H1 (cell line): ENCODE measurements at regions not wholly inside any gene's neighbourhood (a gene's known extent, or its start where the extent isn't known, plus 50 kb on each side); places are given as distances from the start of the nearest gene placed in this dataset.

Source experiments
- CTCF ChIA-PET: fragments of 300-600 bp; sonication (Branson Sonifier 250); formaldehyde crosslinking; loops from one replicate; lab custom pipeline; 2021; ENCODE audit not compliant: partially characterized antibody; lab: Charles Lee
- POLR2A ChIA-PET: fragments of 300-600 bp; sonication (Branson Sonifier 250); formaldehyde crosslinking; loops from one replicate; lab custom pipeline; 2021; ENCODE audit warnings: inconsistent platforms; ENCODE audit not compliant: partially characterized antibody; lab: Charles Lee
- DNase-seq, 2 experiments: peaks; one replicate each; pipeline versions ENCODE4 v3.0.0 to v3.0.0-alpha.2; 2010 to 2022; ENCODE audit warnings: low spot score in 2 of 2, low read depth in 1 of 2, mixed read lengths in 1 of 2
- FAIRE-seq: peaks from 2 replicates; lab custom pipeline; 2011; peaks lifted over from hg19 to GRCh38; lab: Jason Lieb, UNC
- H2AFZ ChIP-seq: 2 replicates; pipeline ENCODE4 v1.8.1; 2012; ENCODE audit warnings: low read length, inconsistent platforms
- H2AK5ac ChIP-seq: 2 replicates; pipeline ENCODE4 v1.6.1; 2013; ENCODE audit warnings: low read depth, low read length
- H2BK120ac ChIP-seq: replicated peaks from 2 replicates; pipeline ENCODE3; 2013; ENCODE audit warnings: low read depth, low read length, inconsistent platforms
- H2BK12ac ChIP-seq: 2 replicates; pipeline ENCODE4 v1.6.1; 2013; ENCODE audit warnings: low read depth, low read length
- H2BK15ac ChIP-seq: 2 replicates; pipeline ENCODE4 v1.6.1; 2013; ENCODE audit warnings: low read length
- H2BK20ac ChIP-seq: 2 replicates; pipeline ENCODE4 v1.6.1; 2013; ENCODE audit warnings: low read length
- H2BK5ac ChIP-seq: 2 replicates; pipeline ENCODE4 v1.6.1; 2013; ENCODE audit warnings: low read depth, low read length
- H3K14ac ChIP-seq: 2 replicates; pipeline ENCODE4 v1.6.1; 2013; ENCODE audit warnings: inconsistent platforms; ENCODE audit not compliant: insufficient read length
- H3K18ac ChIP-seq: 2 replicates; pipeline ENCODE4 v1.6.1; 2013; ENCODE audit warnings: low read length; ENCODE audit errors: extremely low read depth
- H3K23ac ChIP-seq: 2 replicates; pipeline ENCODE4 v1.6.1; 2013; ENCODE audit warnings: inconsistent platforms; ENCODE audit not compliant: insufficient read length
- H3K23me2 ChIP-seq: 2 replicates; pipeline ENCODE4 v1.6.1; 2013; ENCODE audit warnings: low read depth, low read length
- H3K27ac ChIP-seq: 2 replicates; pipeline ENCODE4 v1.6.1; 2011; ENCODE audit warnings: low read depth, low read length, inconsistent platforms
- H3K27me3 ChIP-seq, 4 experiments: replicated peaks in 1 of 4; 1 replicate in 1 of 4; 2 replicates in 3 of 4; pipeline versions ENCODE4 v1.6.1 to v1.8.1; 2011 to 2013; ENCODE audit warnings: low read length in 3 of 4, mild to moderate bottlenecking in 3 of 4, inconsistent platforms in 2 of 4, mixed read lengths in 2 of 4, moderate library complexity in 1 of 4; ENCODE audit not compliant: control insufficient read depth in 3 of 4, insufficient read depth in 3 of 4; ENCODE audit errors: extremely low read depth in 1 of 4
- H3K36me3 ChIP-seq, 4 experiments: 2 replicates each; pipeline versions ENCODE4 v1.6.1 to v1.8.1; 2011 to 2013; ENCODE audit warnings: mild to moderate bottlenecking in 4 of 4, low read length in 3 of 4, moderate library complexity in 2 of 4, control low read depth in 1 of 4, inconsistent platforms in 1 of 4; ENCODE audit not compliant: insufficient read depth in 4 of 4, control insufficient read depth in 2 of 4
- H3K4ac ChIP-seq: replicated peaks from 2 replicates; pipeline ENCODE3; 2013; ENCODE audit warnings: low read length, low read depth, mixed read lengths, inconsistent platforms; ENCODE audit not compliant: insufficient read length
- H3K4me1 ChIP-seq, 4 experiments: replicated peaks in 1 of 4; 1 replicate in 1 of 4; 2 replicates in 3 of 4; pipeline versions ENCODE4 v1.6.1 to v1.8.1; 2011 to 2013; ENCODE audit warnings: low read length in 3 of 4, inconsistent platforms in 2 of 4, mixed read lengths in 1 of 4; ENCODE audit not compliant: insufficient read depth in 4 of 4, control insufficient read depth in 3 of 4
- H3K4me2 ChIP-seq, 2 experiments: 2 replicates each; pipeline versions ENCODE4 v1.6.1 to v1.8.1; 2011 to 2013; ENCODE audit warnings: low read depth in 2 of 2, low read length in 2 of 2, control low read depth in 1 of 2, inconsistent platforms in 1 of 2, mild to moderate bottlenecking in 1 of 2; ENCODE audit not compliant: insufficient read depth in 1 of 2
- H3K4me3 ChIP-seq, 4 experiments: fragments of 200-600, 300-600 bp in 1 of 4; sonication (generic), shearing (Covaris generic), sonication (Bioruptor Twin) in 1 of 4; 2 replicates each; pipeline versions ENCODE4 v1.5.1 to v1.8.1; 2011 to 2016; ENCODE audit warnings: low read length in 4 of 4, low read depth in 3 of 4, control low read depth in 2 of 4, inconsistent platforms in 2 of 4, mild to moderate bottlenecking in 2 of 4, mixed read lengths in 1 of 4, moderate library complexity in 1 of 4; ENCODE audit not compliant: insufficient read depth in 2 of 4; ENCODE audit errors: extremely low read depth in 1 of 4
- H3K56ac ChIP-seq: replicated peaks from 2 replicates; pipeline ENCODE3; 2013; ENCODE audit warnings: low read depth, mild to moderate bottlenecking, mixed read lengths, low read length, inconsistent platforms; ENCODE audit not compliant: insufficient read length
- H3K79me1 ChIP-seq: 2 replicates; pipeline ENCODE4 v1.6.1; 2013; ENCODE audit warnings: low read depth, low read length, control low read depth
- H3K79me2 ChIP-seq, 2 experiments: 2 replicates each; pipeline versions ENCODE4 v1.6.1 to v1.8.1; 2012 to 2013; ENCODE audit warnings: low read length in 2 of 2, mild to moderate bottlenecking in 2 of 2, inconsistent platforms in 1 of 2; ENCODE audit not compliant: insufficient read depth in 2 of 2, control insufficient read depth in 1 of 2
- H3K9ac ChIP-seq, 4 experiments: replicated peaks in 1 of 4; 1 replicate in 1 of 4; 2 replicates in 3 of 4; pipeline versions ENCODE4 v1.6.1 to v1.8.1; 2011 to 2013; ENCODE audit warnings: low read depth in 3 of 4, low read length in 3 of 4, control low read depth in 2 of 4, mild to moderate bottlenecking in 2 of 4, moderate library complexity in 2 of 4, inconsistent platforms in 1 of 4; ENCODE audit errors: extremely low read depth in 1 of 4
- H3K9me3 ChIP-seq, 2 experiments: 2 replicates each; pipeline versions ENCODE4 v1.6.1 to v1.8.1; 2012 to 2013; ENCODE audit warnings: mild to moderate bottlenecking in 2 of 2, moderate library complexity in 2 of 2, control low read depth in 1 of 2, inconsistent platforms in 1 of 2, low read depth in 1 of 2, low read length in 1 of 2, mixed read lengths in 1 of 2; ENCODE audit not compliant: insufficient read depth in 2 of 2
- H4K20me1 ChIP-seq, 2 experiments: replicated peaks in 1 of 2; 2 replicates each; pipeline versions ENCODE3 to v1.8.1; 2011 to 2013; ENCODE audit warnings: inconsistent platforms in 2 of 2, low read length in 2 of 2, mild to moderate bottlenecking in 1 of 2; ENCODE audit not compliant: insufficient read depth in 2 of 2, control insufficient read depth in 1 of 2
- H4K5ac ChIP-seq: 2 replicates; pipeline ENCODE4 v1.6.1; 2013; ENCODE audit warnings: low read length, low read depth, mixed read lengths, inconsistent platforms; ENCODE audit not compliant: insufficient read length
- H4K8ac ChIP-seq: 2 replicates; pipeline ENCODE4 v1.8.0; 2013; ENCODE audit warnings: mild to moderate bottlenecking, moderate library complexity, low read length, inconsistent platforms; ENCODE audit not compliant: insufficient read depth; ENCODE audit errors: extremely low read depth
- H4K91ac ChIP-seq: replicated peaks from 2 replicates; pipeline ENCODE3; 2013; ENCODE audit warnings: low read length, mixed read lengths, inconsistent platforms; ENCODE audit not compliant: insufficient read length
- CBX5 ChIP-seq: fragments of 300-800, 300-1000 bp; sonication (generic); IDR thresholded peaks from 2 replicates; pipeline ENCODE4 v1.7.1; 2016; ENCODE audit warnings: antibody characterized with exemption, low read length, low read depth
- CTBP2 ChIP-seq: IDR thresholded peaks from 2 replicates; pipeline ENCODE4 v1.7.0; 2011; ENCODE audit warnings: borderline replicate concordance, mild to moderate bottlenecking, moderate library complexity, mixed read lengths, low read length; ENCODE audit not compliant: insufficient read depth, insufficient read length
- FOSL1 ChIP-seq: IDR thresholded peaks from 2 replicates; pipeline ENCODE4 v1.6.1; 2011; ENCODE audit warnings: mild to moderate bottlenecking, low read depth, low read length, moderate library complexity; ENCODE audit not compliant: insufficient read depth
- HDAC2 ChIP-seq, 2 experiments: fragments of 300-600 bp in 1 of 2; sonication (generic) in 1 of 2; IDR thresholded peaks; 2 replicates each; pipeline ENCODE4 v1.6.1; 2011 to 2012; ENCODE audit warnings: low read depth in 2 of 2, low read length in 2 of 2, mild to moderate bottlenecking in 2 of 2, moderate library complexity in 2 of 2, borderline replicate concordance in 1 of 2, inconsistent platforms in 1 of 2
- KDM5A ChIP-seq: fragments of 200-600 bp; IDR thresholded peaks from 2 replicates; pipeline ENCODE4 v1.7.1; 2012; ENCODE audit warnings: mild to moderate bottlenecking, low read length, inconsistent platforms, mixed read lengths
- POU5F1 ChIP-seq: IDR thresholded peaks from 2 replicates; pipeline ENCODE4 v1.6.1; 2011; ENCODE audit warnings: low read depth, mild to moderate bottlenecking, low read length, moderate library complexity
- RAD21 ChIP-seq, 2 experiments: IDR thresholded peaks in 1 of 2; conservative IDR thresholded peaks in 1 of 2; 2 replicates each; pipeline ENCODE4 v1.6.1; 2011; ENCODE audit warnings: low read depth in 2 of 2, low read length in 2 of 2, improper control_type of control experiment in 1 of 2, inconsistent platforms in 1 of 2, mild to moderate bottlenecking in 1 of 2, moderate library complexity in 1 of 2
- SIRT6 ChIP-seq: IDR thresholded peaks from one replicate; pipeline ENCODE4 v1.7.1; 2012; ENCODE audit warnings: low read length, inconsistent platforms
- TAF7 ChIP-seq: optimal IDR thresholded peaks from 2 replicates; pipeline ENCODE3; 2011; ENCODE audit warnings: low read depth, mild to moderate bottlenecking, inconsistent platforms, low read length, moderate library complexity, borderline replicate concordance
- TEAD4 ChIP-seq: IDR thresholded peaks from 2 replicates; pipeline ENCODE4 v1.6.1; 2012; ENCODE audit warnings: low read depth, low read length, inconsistent platforms, mixed read lengths
- WGBS, 2 experiments: shearing (Covaris generic) in 1 of 2; methylation state at CpG; one replicate each; pipeline versions ENCODE4 v1.1.6 to v1.1.7; 2013 to 2015; ENCODE audit warnings: low lambda C conversion rate in 2 of 2, mixed read lengths in 2 of 2, inconsistent platforms in 1 of 2, low coverage in 1 of 2, missing lambda C conversion rate in 1 of 2; ENCODE audit not compliant: insufficient replicate concordance in 2 of 2, insufficient coverage in 1 of 2, insufficient read length in 1 of 2; ENCODE audit errors: extremely low coverage in 1 of 2, missing lambda C conversion rate in 1 of 2; 5-methylcytosine and 5-hydroxymethylcytosine counted together
- TF ChIP-seq, protein P1 (sequence below): IDR thresholded peaks from 2 replicates; pipeline ENCODE4 v1.6.1; 2011; ENCODE audit warnings: low read length, improper control_type of control experiment

DNA sequence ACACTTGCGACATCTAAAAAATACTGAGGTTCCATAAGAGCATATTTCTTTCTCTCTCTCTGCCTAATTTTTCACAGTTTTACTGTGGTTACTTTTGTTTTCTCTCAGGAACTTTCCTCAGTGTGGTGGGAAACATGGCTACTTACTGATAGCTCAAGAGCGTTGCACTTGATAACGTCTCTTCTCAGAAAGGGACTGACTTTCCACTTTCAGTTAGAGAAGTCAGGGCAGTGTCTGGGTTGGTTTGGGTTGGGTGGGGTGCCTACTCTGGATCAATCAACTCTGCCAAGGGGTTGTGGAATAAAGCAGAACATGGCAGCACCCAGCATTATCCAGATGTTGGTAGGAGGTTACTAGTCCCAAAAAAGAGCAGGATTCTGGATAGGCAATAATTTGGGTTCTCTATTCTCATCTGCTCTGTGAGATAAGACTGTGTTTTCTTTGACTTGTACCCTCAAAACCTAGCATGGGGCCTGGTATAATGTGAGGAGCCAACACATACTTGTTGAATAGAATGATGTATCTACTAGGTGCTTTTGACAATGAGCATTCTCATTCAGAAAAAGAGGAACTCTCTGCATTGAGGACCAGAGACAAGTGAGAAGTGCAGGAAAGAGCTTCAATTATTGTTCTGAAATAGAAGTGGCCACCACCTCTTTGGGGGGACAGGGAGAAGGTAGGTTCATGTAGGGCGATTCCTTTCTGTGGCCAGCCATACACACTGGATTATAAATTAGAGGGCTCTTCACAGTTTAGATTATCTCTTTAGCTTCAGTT is 315.7 kb downstream of the REEP3 start:
- H3K23me2 ChIP-seq = no peaks in the 10 kb centered on the region
- H3K9ac ChIP-seq = no peak overlapping the region
- H3K4me3 ChIP-seq = no peak overlapping the region
- H2BK5ac ChIP-seq = no peak overlapping the region
- H2BK20ac ChIP-seq = no peak overlapping the region
- H2AK5ac ChIP-seq = no peak overlapping the region
- H3K56ac ChIP-seq = no peak overlapping the region
- no peak overlapping the region for H3K4me2 ChIP-seq
- no peak overlapping the region for H3K14ac ChIP-seq
- H3K27me3 ChIP-seq = no peaks in the 10 kb centered on the region; a peak in 1 of 7 replicates
- no peak overlapping the region for H2BK12ac ChIP-seq
- no peak overlapping the region for H2BK15ac ChIP-seq
- H3K36me3 ChIP-seq = no peaks in the 10 kb centered on the region
- H3K79me1 ChIP-seq = no peaks in the 10 kb centered on the region
- H2BK120ac ChIP-seq = no peak overlapping the region
- no peak for TF ChIP-seq HDAC2 (IDR thresholded peaks at IDR 0.05; ENCODE audit: borderline replicate concordance in 1 of 2, low read depth in 2 of 2, low read length in 2 of 2)
- TF ChIP-seq CTBP2 = no peak
- no peak for TF ChIP-seq CBX5
- no peak for TF ChIP-seq SIRT6
- TF ChIP-seq RAD21 (IDR thresholded peaks at IDR 0.05 in 1 of 2, conservative IDR thresholded peaks at IDR 0.05 in 1 of 2; ENCODE audit: low read depth in 2 of 2, low read length in 2 of 2) = no peak
- TF ChIP-seq TEAD4 = no peak
- TF ChIP-seq, protein P1, sequence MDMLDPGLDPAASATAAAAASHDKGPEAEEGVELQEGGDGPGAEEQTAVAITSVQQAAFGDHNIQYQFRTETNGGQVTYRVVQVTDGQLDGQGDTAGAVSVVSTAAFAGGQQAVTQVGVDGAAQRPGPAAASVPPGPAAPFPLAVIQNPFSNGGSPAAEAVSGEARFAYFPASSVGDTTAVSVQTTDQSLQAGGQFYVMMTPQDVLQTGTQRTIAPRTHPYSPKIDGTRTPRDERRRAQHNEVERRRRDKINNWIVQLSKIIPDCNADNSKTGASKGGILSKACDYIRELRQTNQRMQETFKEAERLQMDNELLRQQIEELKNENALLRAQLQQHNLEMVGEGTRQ = no peak
- TF ChIP-seq FOSL1 = no peak
- no peak for TF ChIP-seq POU5F1
- no peak for TF ChIP-seq TAF7
- TF ChIP-seq KDM5A = no peak
- H3K23ac ChIP-seq = no peak overlapping the region
- H3K27ac ChIP-seq = no peak overlapping the region
- H3K9me3 ChIP-seq = no peaks in the 10 kb centered on the region
- H3K4ac ChIP-seq = no peak overlapping the region
- no peaks in the 10 kb centered on the region for H3K79me2 ChIP-seq
- no peak for FAIRE-seq
- ChIA-PET POLR2A (interaction anchor here (1.0 kb wide), 1 partner anchor 8 kb away, joined by 3 read pairs; no protein-coding TSS in a partner anchor), CTCF (interaction anchor here (1.2 kb wide), 1 partner anchor 50 kb away, joined by 3 read pairs; no protein-coding TSS in a partner anchor)
- WGBS, 2 experiments = 90% methylated on average over 4 of the region's 4 CpGs; no CpG with 5 or more reads in 1 of the 2 experiments
- H4K8ac ChIP-seq = no peak overlapping the region
- H3K18ac ChIP-seq = no peak overlapping the region
- no peak overlapping the region for H4K91ac ChIP-seq
- H3K4me1 ChIP-seq = no peaks in the 10 kb centered on the region
- H2AFZ ChIP-seq = no peak overlapping the region
- H4K20me1 ChIP-seq = no peaks in the 10 kb centered on the region
- H4K5ac ChIP-seq = no peak overlapping the region
- DNase-seq = no peak
